COLO829 (cell line): ENCODE measurements at regions not wholly inside any gene's neighbourhood (a gene's known extent, or its start where the extent isn't known, plus 50 kb on each side); places are given as distances from the start of the nearest gene placed in this dataset.
"Not testable (repeated sequence)": the region's sequence is repeated elsewhere in the genome, so short reads cannot be mapped to it uniquely, and the experiment has no call there.

Experiments
- DNase-seq: peaks from one replicate; pipeline ENCODE4 v3.0.0; 2012; ENCODE audit warnings: low spot score

GRCh38 chrX:121433289-121433688, 385.9 kb downstream of the GLUD2 start:
- DNase-seq, result no peak

GRCh38 chrX:121437666-121438065, 390.3 kb downstream of the GLUD2 start:
- DNase-seq, result not testable (repeated sequence)

- no peak for DNase-seq
Observed at GRCh38 chrX:121455890-121456289, 408.5 kb downstream of the GLUD2 start.

GRCh38 chrX:121456315-121456714, 408.9 kb downstream of the GLUD2 start:
- no peak for DNase-seq

- DNase-seq, result no peak
Observed at GRCh38 chrX:121457096-121457495, 409.7 kb downstream of the GLUD2 start.

GRCh38 chrX:121479406-121479805, 432.0 kb downstream of the GLUD2 start:
- no peak for DNase-seq

GRCh38 chrX:121496966-121497365, 449.6 kb downstream of the GLUD2 start:
- no peak for DNase-seq

GRCh38 chrX:121504153-121504552, 456.7 kb downstream of the GLUD2 start:
- no peak for DNase-seq

GRCh38 chrX:121546317-121546716, 498.9 kb downstream of the GLUD2 start:
- no peak for DNase-seq

- DNase-seq, result no peak
Observed at GRCh38 chrX:121558886-121559285, 511.5 kb downstream of the GLUD2 start.

- no peak for DNase-seq
Observed at GRCh38 chrX:121562616-121563015, 515.2 kb downstream of the GLUD2 start.

- no peak for DNase-seq
Observed at GRCh38 chrX:121569609-121570008, 522.2 kb downstream of the GLUD2 start.

- no peak for DNase-seq
Observed at GRCh38 chrX:121570072-121570841, 522.8 kb downstream of the GLUD2 start.

GRCh38 chrX:121571333-121571732, 523.9 kb downstream of the GLUD2 start:
- no peak for DNase-seq

GRCh38 chrX:121574384-121574783, 527.0 kb downstream of the GLUD2 start:
- not testable (repeated sequence) for DNase-seq

GRCh38 chrX:121579016-121579760, 531.8 kb downstream of the GLUD2 start:
- no peak for DNase-seq

- DNase-seq, result no peak
Observed at GRCh38 chrX:121581885-121582284, 534.5 kb downstream of the GLUD2 start.

- no peak for DNase-seq
Observed at GRCh38 chrX:121585626-121586025, 538.2 kb downstream of the GLUD2 start.

- no peak for DNase-seq
Observed at GRCh38 chrX:121592884-121593283, 545.5 kb downstream of the GLUD2 start.

GRCh38 chrX:121598356-121598755, 550.9 kb downstream of the GLUD2 start:
- peak; percentile 3 for DNase-seq

GRCh38 chrX:121635141-121635540, 587.7 kb downstream of the GLUD2 start:
- no peak for DNase-seq

- DNase-seq, result no peak
Observed at GRCh38 chrX:121639781-121640180, 592.4 kb downstream of the GLUD2 start.

- DNase-seq, result peak; percentile 53
Observed at GRCh38 chrX:121641560-121641959, 594.1 kb downstream of the GLUD2 start.
